ENCODE measurements at regions not wholly inside any gene's neighbourhood (a gene's known extent, or its start where the extent isn't known, plus 50 kb on each side); places are given as distances from the start of the nearest gene placed in this dataset.

DNA sequence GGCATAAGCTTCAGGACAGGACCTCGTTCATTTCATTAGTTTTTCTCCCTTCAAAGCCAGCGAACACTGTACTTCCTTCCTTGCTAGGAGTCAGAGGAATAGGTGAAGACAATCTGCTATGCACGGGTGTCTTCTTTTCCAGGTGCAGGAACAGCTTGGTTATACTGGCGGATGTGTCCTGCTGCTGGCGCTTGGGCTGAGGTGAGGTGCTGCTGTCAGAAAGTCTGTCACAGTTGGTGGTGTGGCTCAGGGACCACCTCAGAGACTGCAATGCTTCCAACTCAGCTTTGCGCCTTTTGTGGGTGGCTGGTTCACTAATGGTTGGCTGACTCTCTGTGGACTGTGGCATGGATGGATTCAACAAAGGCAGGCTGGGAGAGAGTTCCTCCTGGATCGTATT lies 58.3 kb upstream of the UBN2 start:
- no peak for TF ChIP-seq NFIC (IDR thresholded peaks at IDR 0.05)
- TF ChIP-seq REST (IDR thresholded peaks at IDR 0.05; ENCODE audit: low read depth) = no peak
- no peak for TF ChIP-seq EP300 (IDR thresholded peaks at IDR 0.05; ENCODE audit: borderline replicate concordance)
- TF ChIP-seq CEBPB (IDR thresholded peaks at IDR 0.05) = no peak
- no peak for TF ChIP-seq RAD21 (IDR thresholded peaks at IDR 0.05; ENCODE audit: low read depth)
- no peak for TF ChIP-seq YY1 (IDR thresholded peaks at IDR 0.05; ENCODE audit: low read depth)
- no peak for TF ChIP-seq TEAD4 (IDR thresholded peaks at IDR 0.05)
- no peak for TF ChIP-seq FOXM1 (IDR thresholded peaks at IDR 0.05; ENCODE audit: borderline replicate concordance, low read depth)
- no peak for TF ChIP-seq CREB1 (IDR thresholded peaks at IDR 0.05; ENCODE audit: low read depth)
- TF ChIP-seq, protein P1, sequence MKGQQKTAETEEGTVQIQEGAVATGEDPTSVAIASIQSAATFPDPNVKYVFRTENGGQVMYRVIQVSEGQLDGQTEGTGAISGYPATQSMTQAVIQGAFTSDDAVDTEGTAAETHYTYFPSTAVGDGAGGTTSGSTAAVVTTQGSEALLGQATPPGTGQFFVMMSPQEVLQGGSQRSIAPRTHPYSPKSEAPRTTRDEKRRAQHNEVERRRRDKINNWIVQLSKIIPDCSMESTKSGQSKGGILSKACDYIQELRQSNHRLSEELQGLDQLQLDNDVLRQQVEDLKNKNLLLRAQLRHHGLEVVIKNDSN (IDR thresholded peaks at IDR 0.05) = no peak
- TF ChIP-seq TAF1 (IDR thresholded peaks at IDR 0.05; ENCODE audit: low read depth) = no peak
- TF ChIP-seq MAX (IDR thresholded peaks at IDR 0.05) = no peak
- no peak for TF ChIP-seq ZBTB7A (IDR thresholded peaks at IDR 0.05; ENCODE audit: low read depth)
- no peak for TF ChIP-seq EGR1 (IDR thresholded peaks at IDR 0.05)
